ENCODE measurements at regions not wholly inside any gene's neighbourhood (a gene's known extent, or its start where the extent isn't known, plus 50 kb on each side); places are given as distances from the start of the nearest gene placed in this dataset.

GRCh38 chr17:27368980-27369379 is 75.1 kb downstream of the WSB1 start:
- TF ChIP-seq CTCF (IDR thresholded peaks at IDR 0.05; ENCODE audit: insufficient read depth, low read depth, low read length) = no peak
- no peak for TF ChIP-seq EZH2 (IDR thresholded peaks at IDR 0.05; ENCODE audit: insufficient read depth, low read length)
